ENCODE measurements at regions not wholly inside any gene's neighbourhood (a gene's known extent, or its start where the extent isn't known, plus 50 kb on each side); places are given as distances from the start of the nearest gene placed in this dataset.

DNA sequence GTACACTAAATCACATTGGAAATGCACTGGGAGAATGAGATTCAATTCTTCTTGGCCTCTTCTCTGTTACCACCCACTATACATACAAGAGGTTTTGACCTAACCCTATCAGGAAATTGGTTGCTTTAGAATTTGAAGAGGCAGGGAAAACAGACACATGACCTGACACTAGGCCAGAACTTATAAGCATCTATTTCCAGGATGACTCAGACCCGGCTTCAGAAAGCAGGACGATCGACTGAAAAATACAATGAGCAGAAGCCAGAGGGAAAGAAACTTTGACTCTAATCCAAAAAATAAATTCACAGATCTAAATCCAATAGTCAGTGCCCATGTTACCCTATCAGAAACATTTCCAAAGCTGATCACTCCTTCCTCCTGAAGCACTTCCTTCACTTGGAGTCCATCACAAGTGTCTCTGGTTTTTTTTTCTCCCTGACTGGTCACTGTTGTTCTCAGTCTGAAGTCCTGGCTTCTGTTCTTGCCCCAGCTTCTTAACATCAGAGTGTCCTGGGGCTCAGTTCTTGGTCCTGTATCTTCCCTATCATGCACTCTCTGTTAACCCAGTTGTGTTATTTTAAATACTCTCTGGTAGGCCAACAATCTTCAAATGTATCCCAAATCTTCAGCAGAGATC lies 133.6 kb downstream of the P2RY1 start:
- ATAC-seq (replicated peaks) (no peak), DNase-seq (no peak)
- H3K36me3 Mint-ChIP-seq (ENCODE audit: insufficient read depth) = no peaks in the 10 kb centered on the region
- H3K27me3 Mint-ChIP-seq = peaks cover 0 to under 1% of the 10 kb centered on the region in 2 donors
- no peaks in the 10 kb centered on the region for H3K9me3 Mint-ChIP-seq
- H3K27ac Mint-ChIP-seq = no peak overlapping the region
- no peak overlapping the region for H3K4me3 Mint-ChIP-seq
- no peaks in the 10 kb centered on the region for H3K4me1 Mint-ChIP-seq (ENCODE audit: low read depth in 2 of 2)

DNA sequence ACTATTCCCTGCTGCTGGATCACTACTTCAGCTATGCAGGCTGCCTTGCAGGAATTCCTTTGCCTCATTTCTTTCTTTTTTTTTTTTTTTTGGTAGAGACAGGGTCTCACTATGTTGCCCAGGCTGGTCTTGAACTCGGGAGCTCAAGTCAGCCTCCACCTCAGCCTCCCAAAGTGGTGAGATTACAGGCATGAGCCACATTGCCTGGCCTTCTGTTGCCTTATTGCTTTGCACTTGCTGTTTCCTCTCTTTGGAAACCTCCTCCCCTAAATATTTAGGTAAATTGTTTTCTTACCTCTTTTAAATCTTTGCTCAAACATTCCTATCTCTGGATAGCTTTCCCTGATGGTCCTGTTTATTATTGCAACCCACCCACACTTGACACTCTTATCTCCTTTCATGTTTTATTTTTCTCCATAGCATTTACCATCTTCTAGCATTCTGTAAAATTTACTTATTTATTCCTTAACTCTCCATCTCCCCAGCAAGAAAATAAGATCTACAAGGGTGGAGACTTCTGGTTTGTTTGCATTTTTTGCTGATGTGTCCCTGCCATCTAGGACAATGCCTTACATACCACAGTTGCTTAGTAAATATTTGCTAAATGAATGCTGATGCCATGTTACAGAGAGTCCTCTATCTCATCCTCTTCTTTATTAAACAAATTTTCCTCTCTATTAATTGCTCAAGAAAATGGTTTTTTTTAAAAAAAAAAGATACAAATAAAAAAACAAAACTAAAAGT lies 134.8 kb downstream of the P2RY1 start:
- H3K27ac Mint-ChIP-seq = no peak overlapping the region
- DNase-seq (no peak), ATAC-seq (replicated peaks) (no peak)
- no peaks in the 10 kb centered on the region for H3K27me3 Mint-ChIP-seq
- H3K4me3 Mint-ChIP-seq = no peak overlapping the region
- no peaks in the 10 kb centered on the region for H3K36me3 Mint-ChIP-seq (ENCODE audit: insufficient read depth)
- no peaks in the 10 kb centered on the region for H3K4me1 Mint-ChIP-seq (ENCODE audit: low read depth in 2 of 2)
- no peaks in the 10 kb centered on the region for H3K9me3 Mint-ChIP-seq

DNA sequence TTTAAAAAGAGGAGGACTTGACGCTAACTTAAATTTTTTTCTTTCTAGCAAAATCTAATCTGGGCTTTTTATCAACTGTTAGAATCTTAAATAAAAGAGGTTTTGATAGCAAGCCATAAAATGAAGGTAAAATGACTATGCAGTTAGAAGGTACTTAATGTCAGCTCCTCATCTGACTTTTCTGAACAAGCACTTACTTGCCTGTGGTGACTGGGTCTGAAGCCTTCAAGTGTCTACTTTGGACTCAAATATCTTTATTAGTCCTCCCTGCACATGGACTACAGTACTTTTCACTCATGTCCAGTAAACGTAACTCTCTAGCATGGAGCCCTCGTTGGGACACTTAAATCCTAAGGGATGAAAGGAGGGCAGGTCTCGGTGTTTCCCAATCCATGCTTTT lies 135.9 kb downstream of the P2RY1 start:
- no peak overlapping the region for H3K27ac Mint-ChIP-seq
- no peaks in the 10 kb centered on the region for H3K36me3 Mint-ChIP-seq (ENCODE audit: insufficient read depth)
- no peak overlapping the region for H3K4me3 Mint-ChIP-seq
- ATAC-seq (replicated peaks) (no peak), DNase-seq (no peak)
- H3K9me3 Mint-ChIP-seq = no peaks in the 10 kb centered on the region
- no peaks in the 10 kb centered on the region for H3K4me1 Mint-ChIP-seq (ENCODE audit: low read depth in 2 of 2)
- H3K27me3 Mint-ChIP-seq = no peaks in the 10 kb centered on the region

GRCh38 chr3:152971880-152972279 lies 136.9 kb downstream of the P2RY1 start:
- no peaks in the 10 kb centered on the region for H3K9me3 Mint-ChIP-seq
- H3K4me3 Mint-ChIP-seq = no peak overlapping the region
- no peak for ATAC-seq (replicated peaks)
- H3K27me3 Mint-ChIP-seq = no peaks in the 10 kb centered on the region
- DNase-seq = no peak
- no peaks in the 10 kb centered on the region for H3K4me1 Mint-ChIP-seq (ENCODE audit: low read depth in 2 of 2)
- H3K27ac Mint-ChIP-seq = no peak overlapping the region
- H3K36me3 Mint-ChIP-seq (ENCODE audit: insufficient read depth) = no peaks in the 10 kb centered on the region

DNA sequence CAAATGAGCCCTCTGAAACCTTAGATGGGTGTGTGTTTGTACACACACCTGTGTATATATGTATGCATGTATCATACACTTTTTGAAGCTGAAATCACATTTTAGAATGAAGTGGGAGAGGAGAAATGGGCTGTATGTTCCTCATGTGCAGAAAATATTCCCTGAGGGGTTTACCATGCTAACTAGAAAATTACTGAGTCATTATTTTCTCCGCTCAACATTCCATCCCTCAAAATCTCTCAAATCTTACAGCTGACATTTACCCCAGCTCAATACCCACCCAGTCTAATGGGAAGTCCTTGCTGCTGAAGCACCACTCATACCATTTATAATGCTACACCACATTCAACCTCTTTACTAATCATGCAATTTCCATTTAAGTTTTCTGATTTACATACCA lies 138.6 kb downstream of the P2RY1 start:
- peaks cover 0 to under 1% of the 10 kb centered on the region in 2 donors for H3K27me3 Mint-ChIP-seq
- H3K4me1 Mint-ChIP-seq (ENCODE audit: low read depth in 2 of 2) = no peaks in the 10 kb centered on the region
- DNase-seq (no peak), ATAC-seq (replicated peaks) (no peak)
- H3K9me3 Mint-ChIP-seq = no peaks in the 10 kb centered on the region
- H3K36me3 Mint-ChIP-seq (ENCODE audit: insufficient read depth) = no peaks in the 10 kb centered on the region
- no peak overlapping the region for H3K27ac Mint-ChIP-seq
- no peak overlapping the region for H3K4me3 Mint-ChIP-seq

DNA sequence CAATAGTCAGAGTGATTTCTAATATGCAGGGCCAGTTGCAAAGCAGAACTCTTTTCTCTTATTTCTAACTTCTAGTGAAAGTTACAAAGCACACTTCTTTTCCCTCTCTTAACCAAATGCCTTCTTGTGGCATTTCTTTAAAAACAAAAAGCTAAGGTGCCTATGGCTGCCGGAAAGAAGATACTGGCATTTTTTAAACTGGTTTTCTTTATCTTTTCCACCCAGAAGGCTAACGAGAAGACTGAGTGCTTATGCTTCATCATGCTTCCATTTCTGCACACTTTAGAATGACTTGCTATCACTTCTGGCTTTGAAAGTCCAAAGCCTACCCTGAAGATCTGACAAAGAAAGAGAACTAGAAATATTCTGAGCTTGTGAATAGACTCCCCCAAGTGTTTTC lies 141.3 kb downstream of the P2RY1 start:
- H3K27ac Mint-ChIP-seq = no peak overlapping the region
- peaks cover 8 to 16% of the 10 kb centered on the region in 2 donors for H3K27me3 Mint-ChIP-seq
- no peak overlapping the region for H3K4me3 Mint-ChIP-seq
- ATAC-seq (replicated peaks) (no peak), DNase-seq (no peak)
- no peaks in the 10 kb centered on the region for H3K4me1 Mint-ChIP-seq (ENCODE audit: low read depth in 2 of 2)
- no peaks in the 10 kb centered on the region for H3K36me3 Mint-ChIP-seq (ENCODE audit: insufficient read depth)
- H3K9me3 Mint-ChIP-seq = no peaks in the 10 kb centered on the region

DNA sequence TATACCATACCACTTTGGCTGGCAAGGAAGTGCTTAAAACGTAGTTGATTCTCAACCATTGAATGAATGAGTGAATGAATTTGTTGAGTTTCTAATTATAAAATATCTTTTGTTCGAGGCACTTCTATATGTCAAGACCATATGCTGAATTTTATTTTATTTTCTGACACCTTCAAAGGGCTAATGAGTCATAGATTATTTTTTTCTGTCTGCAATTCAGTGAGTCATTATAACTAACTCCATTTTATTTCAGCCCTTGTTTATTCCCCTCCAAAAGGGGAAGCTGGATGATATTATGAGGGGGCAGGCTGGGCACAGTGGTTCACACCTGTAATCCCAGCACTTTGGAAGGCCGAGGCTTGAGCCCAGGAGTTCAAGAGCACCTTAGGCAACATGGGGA lies 142.4 kb downstream of the P2RY1 start:
- Mint-ChIP-seq H3K4me3 (no peak overlapping the region), H3K27me3 (peaks cover 8 to 23% of the 10 kb centered on the region in 2 donors), H3K27ac (no peak overlapping the region), H3K4me1 (ENCODE audit: low read depth in 2 of 2) (no peaks in the 10 kb centered on the region), H3K9me3 (no peaks in the 10 kb centered on the region), H3K36me3 (ENCODE audit: insufficient read depth) (no peaks in the 10 kb centered on the region)
- DNase-seq (no peak), ATAC-seq (replicated peaks) (no peak)

DNA sequence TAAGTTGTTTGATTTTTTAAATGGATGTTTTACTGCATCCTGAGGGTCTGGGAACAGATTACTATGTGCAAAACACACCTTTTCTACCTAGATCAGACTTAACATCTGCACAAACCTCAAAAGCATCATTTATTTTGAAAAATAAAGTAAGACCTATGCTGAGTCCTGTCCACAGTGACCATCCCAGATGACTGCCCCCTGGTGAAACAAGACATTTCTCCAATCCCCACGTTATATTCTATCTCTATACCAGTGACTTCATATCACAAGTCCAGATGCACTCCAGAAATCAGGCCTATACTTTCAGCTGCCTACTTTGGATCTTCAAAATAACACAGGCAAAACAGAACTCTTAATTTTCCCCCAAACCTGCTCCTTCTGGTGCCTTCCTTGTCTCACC lies 143.2 kb downstream of the P2RY1 start:
- DNase-seq (no peak), ATAC-seq (replicated peaks) (no peak)
- Mint-ChIP-seq H3K27ac (no peak overlapping the region), H3K4me3 (no peak overlapping the region), H3K27me3 (peaks cover 12 to 31% of the 10 kb centered on the region in 2 donors), H3K9me3 (no peaks in the 10 kb centered on the region), H3K36me3 (ENCODE audit: insufficient read depth) (no peaks in the 10 kb centered on the region), H3K4me1 (ENCODE audit: low read depth in 2 of 2) (no peaks in the 10 kb centered on the region)

- Mint-ChIP-seq H3K9me3 (peaks cover 0 to 2% of the 10 kb centered on the region in 2 donors), H3K4me1 (ENCODE audit: low read depth in 2 of 2) (no peaks in the 10 kb centered on the region), H3K27me3 (peaks cover 36 to 40% of the 10 kb centered on the region in 2 donors), H3K27ac (no peak overlapping the region), H3K4me3 (no peak overlapping the region), H3K36me3 (ENCODE audit: insufficient read depth) (no peaks in the 10 kb centered on the region)
- DNase-seq (no peak), ATAC-seq (replicated peaks) (no peak)
Measured at GRCh38 chr3:152997526-152997925, 162.6 kb downstream of the P2RY1 start.

DNA sequence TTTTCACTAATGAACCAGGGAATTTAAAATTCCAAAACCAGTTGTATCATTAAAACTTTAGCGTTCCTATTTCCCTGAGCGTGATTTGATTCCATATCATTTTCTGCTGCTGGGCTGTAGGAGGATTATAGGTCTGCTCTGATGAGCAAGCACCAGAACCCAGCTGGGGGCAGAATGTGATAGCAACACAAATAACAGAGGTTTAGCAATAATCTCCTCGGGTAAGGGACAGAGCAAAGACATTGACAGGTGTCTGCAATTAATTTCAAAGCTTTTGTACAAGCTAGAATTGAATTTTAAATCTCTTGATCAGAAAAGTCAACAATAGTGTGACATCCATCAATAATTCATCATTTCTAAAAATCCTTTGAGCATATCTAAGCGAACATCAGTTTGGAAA lies 163.4 kb upstream of the RAP2B start:
- Mint-ChIP-seq H3K27ac (no peak overlapping the region), H3K4me1 (ENCODE audit: low read depth in 2 of 2) (no peaks in the 10 kb centered on the region)

DNA sequence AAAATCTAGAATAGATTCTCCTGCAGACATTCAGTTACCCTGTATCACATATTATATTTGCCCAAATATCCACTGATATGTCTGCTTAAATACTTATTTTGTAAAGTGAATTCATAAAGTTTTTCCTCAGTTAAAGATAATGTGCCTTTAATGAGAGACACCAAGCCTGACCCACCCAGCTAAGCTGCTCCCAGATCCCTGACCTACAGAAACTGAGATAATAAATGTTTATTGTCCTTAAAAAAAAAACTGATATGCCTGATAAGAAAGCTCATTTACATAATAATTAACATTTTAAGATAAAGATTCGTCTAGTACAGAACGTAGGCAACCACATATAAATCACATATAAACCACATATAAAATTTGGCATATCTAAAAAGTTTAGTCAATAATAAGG lies 161.7 kb upstream of the RAP2B start:
- no peaks in the 10 kb centered on the region for H3K36me3 Mint-ChIP-seq (ENCODE audit: insufficient read depth)

More for the DNA sequence above, 163.4 kb upstream of the RAP2B start:
- H3K36me3 Mint-ChIP-seq (ENCODE audit: insufficient read depth) = no peaks in the 10 kb centered on the region
- no peak for DNase-seq
- peaks cover 29 to 30% of the 10 kb centered on the region in 2 donors for H3K27me3 Mint-ChIP-seq
- H3K9me3 Mint-ChIP-seq = peaks cover 0 to 2% of the 10 kb centered on the region in 2 donors
- no peak overlapping the region for H3K4me3 Mint-ChIP-seq
- ATAC-seq (replicated peaks) = no peak

DNA sequence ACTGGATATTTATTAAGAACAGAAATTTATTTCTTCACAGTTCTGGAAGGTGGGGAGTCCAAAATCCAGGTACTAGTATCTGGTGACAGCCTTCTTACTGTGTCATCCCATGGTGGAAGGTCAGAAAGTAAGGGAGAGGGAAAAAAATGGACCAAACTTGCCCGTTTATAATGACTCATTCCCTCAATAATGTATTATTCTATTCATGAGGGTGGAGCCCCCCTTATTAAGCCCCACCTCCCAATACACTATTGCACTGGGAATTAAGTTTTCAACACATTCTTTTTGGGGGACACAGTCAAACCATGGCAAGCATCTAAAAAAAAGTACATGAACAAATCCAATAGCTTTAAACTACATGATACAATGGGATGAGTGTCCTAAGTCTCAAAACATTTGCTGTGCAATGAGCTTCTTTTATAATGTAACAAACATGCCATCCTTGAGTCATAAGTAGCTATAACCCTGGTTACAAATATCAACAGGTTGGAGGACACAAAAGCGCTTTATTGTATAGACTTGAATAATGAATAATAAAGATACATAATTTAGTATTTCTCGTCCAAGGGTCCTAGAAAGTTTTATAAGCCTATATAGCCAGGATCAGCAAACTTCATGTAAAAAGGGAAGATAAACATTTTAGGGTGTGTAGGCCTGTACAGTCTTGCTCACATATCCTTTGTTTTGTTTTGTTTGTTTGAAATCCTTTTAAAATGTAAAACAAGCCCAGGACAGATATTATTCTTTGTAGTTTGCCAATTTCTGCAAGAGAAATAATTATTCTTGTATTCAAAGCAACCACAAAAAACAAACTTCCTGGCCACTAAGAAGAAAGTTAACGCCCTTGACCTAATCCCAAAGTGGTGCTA lies 160.6 kb upstream of the RAP2B start:
- H3K9me3 Mint-ChIP-seq = no peaks in the 10 kb centered on the region
- no peak overlapping the region for H3K4me3 Mint-ChIP-seq
- peaks cover 35 to 38% of the 10 kb centered on the region in 2 donors for H3K27me3 Mint-ChIP-seq
- ATAC-seq (replicated peaks) (no peak), DNase-seq (no peak)
- H3K27ac Mint-ChIP-seq = peak overlapping the region in 1 of 2 donors; percentile 3
- no peaks in the 10 kb centered on the region for H3K36me3 Mint-ChIP-seq (ENCODE audit: insufficient read depth)
- no peaks in the 10 kb centered on the region for H3K4me1 Mint-ChIP-seq (ENCODE audit: low read depth in 2 of 2)

More for the DNA sequence above, 161.7 kb upstream of the RAP2B start:
- H3K4me3 Mint-ChIP-seq = no peak overlapping the region
- H3K27me3 Mint-ChIP-seq = peaks cover 39 to 42% of the 10 kb centered on the region in 2 donors
- H3K4me1 Mint-ChIP-seq (ENCODE audit: low read depth in 2 of 2) = no peaks in the 10 kb centered on the region
- ATAC-seq (replicated peaks) (no peak), DNase-seq (no peak)
- H3K27ac Mint-ChIP-seq = no peak overlapping the region
- peaks cover 0 to 2% of the 10 kb centered on the region in 2 donors for H3K9me3 Mint-ChIP-seq

DNA sequence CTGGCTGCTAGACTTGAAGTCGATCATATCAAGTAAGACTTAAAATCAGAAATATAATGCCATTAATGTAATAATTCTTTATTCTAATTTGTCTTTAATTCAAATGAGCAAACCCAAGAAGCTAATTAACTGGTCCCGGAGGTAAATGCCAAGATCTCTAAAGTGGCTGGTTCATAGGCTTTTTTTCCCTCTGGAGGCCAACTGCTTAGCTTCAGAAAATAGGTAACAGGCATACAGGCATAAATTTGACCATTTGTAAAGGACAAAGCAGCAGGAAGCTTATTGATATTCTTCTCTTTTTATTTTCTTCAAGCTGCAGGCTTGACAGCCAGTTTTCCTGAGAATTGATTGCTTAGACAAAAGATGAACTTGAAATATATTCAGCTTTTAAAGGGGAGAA lies 158.6 kb upstream of the RAP2B start:
- Mint-ChIP-seq H3K9me3 (no peaks in the 10 kb centered on the region), H3K4me3 (no peak overlapping the region)

More for the DNA sequence above, 158.6 kb upstream of the RAP2B start:
- Mint-ChIP-seq H3K27me3 (peaks cover 29 to 35% of the 10 kb centered on the region in 2 donors), H3K4me1 (ENCODE audit: low read depth in 2 of 2) (no peaks in the 10 kb centered on the region), H3K36me3 (ENCODE audit: insufficient read depth) (no peaks in the 10 kb centered on the region), H3K27ac (no peak overlapping the region)
- DNase-seq (no peak), ATAC-seq (replicated peaks) (no peak)

Data from effector memory CD8-positive, alpha-beta T cell (primary cell).